ENCODE measurements at regions not wholly inside any gene's neighbourhood (a gene's known extent, or its start where the extent isn't known, plus 50 kb on each side); places are given as distances from the start of the nearest gene placed in this dataset.

DNA sequence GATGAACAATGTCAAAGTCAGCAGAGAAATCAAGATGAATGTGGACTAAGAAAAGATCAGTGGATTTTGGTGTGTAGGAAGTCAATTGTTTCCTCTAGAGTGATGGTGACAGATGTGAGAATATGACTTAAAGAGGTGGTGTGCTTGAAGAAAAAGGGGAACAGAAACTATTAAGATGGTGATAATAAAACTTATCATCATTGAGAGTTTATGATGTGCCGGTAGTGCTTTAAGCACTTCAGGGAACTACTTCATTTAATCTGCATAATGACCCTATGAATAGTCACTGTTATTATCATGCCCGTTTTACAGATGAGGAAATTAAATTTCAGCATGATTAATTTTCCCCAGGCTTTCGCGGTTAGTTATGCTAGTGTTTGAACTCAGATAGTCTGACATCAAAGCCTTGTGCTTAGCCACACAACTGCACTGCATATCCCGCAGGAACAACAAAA, 246.9 kb upstream of the LRRC7 start:
- no peaks in the 10 kb centered on the region for H3K27me3 Mint-ChIP-seq
- peaks cover under 1% of the 10 kb centered on the region for H3K9me3 Mint-ChIP-seq
- DNase-seq: no peak
- no peaks in the 10 kb centered on the region for H3K36me3 Mint-ChIP-seq (ENCODE audit: low read depth)
- no peaks in the 10 kb centered on the region for H3K4me1 Mint-ChIP-seq
- no peak overlapping the region for H3K27ac Mint-ChIP-seq
- ChIA-PET POLR2A (no interaction called here), CTCF (no interaction called here)
- no peak overlapping the region for H3K4me3 Mint-ChIP-seq

GRCh38 chr1:69321311-69321710, 246.4 kb upstream of the LRRC7 start:
- Mint-ChIP-seq H3K27me3 (no peaks in the 10 kb centered on the region), H3K4me3 (no peak overlapping the region), H3K4me1 (no peaks in the 10 kb centered on the region), H3K9me3 (no peaks in the 10 kb centered on the region), H3K36me3 (ENCODE audit: low read depth) (no peaks in the 10 kb centered on the region), H3K27ac (no peak overlapping the region)
- no peak for DNase-seq
- CTCF ChIA-PET: no interaction called here
- POLR2A ChIA-PET: no interaction called here

GRCh38 chr1:69328186-69328585, 239.5 kb upstream of the LRRC7 start:
- no peaks in the 10 kb centered on the region for H3K36me3 Mint-ChIP-seq (ENCODE audit: low read depth)
- CTCF ChIA-PET: no interaction called here
- no peak for DNase-seq
- POLR2A ChIA-PET: no interaction called here
- peaks cover 7% of the 10 kb centered on the region for H3K9me3 Mint-ChIP-seq
- no peak overlapping the region for H3K4me3 Mint-ChIP-seq
- H3K27me3 Mint-ChIP-seq: no peaks in the 10 kb centered on the region
- H3K27ac Mint-ChIP-seq: no peak overlapping the region
- no peaks in the 10 kb centered on the region for H3K4me1 Mint-ChIP-seq

DNA sequence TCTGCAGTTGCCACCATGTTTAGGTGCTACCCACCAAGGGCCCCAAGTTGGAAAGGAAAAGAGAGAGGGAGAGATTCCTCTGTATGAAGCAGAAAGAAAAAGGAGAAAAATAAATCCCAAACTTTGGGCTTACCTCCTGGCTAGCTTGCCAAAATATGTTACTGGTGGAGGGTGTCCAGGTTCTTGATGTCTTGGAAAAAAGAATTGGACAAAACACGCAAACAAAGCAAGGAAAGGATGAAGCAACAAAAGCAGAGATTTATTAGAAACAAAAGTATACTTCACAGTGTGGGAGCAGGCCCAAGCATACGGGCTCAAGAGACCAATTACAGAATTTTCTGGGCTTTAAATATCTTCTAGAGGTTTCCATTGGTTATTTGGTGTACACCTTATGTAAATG, 204.5 kb upstream of the LRRC7 start:
- Mint-ChIP-seq H3K4me3 (no peak overlapping the region), H3K27me3 (no peaks in the 10 kb centered on the region), H3K27ac (no peak overlapping the region), H3K36me3 (ENCODE audit: low read depth) (no peaks in the 10 kb centered on the region), H3K9me3 (peaks cover 3% of the 10 kb centered on the region), H3K4me1 (no peaks in the 10 kb centered on the region)
- ChIA-PET CTCF (no interaction called here), POLR2A (no interaction called here)
- DNase-seq: no peak

GRCh38 chr1:69373520-69373919, 194.2 kb upstream of the LRRC7 start:
- H3K27ac Mint-ChIP-seq: no peak overlapping the region
- no peak overlapping the region for H3K4me3 Mint-ChIP-seq
- no peaks in the 10 kb centered on the region for H3K36me3 Mint-ChIP-seq (ENCODE audit: low read depth)
- ChIA-PET CTCF (no interaction called here), POLR2A (no interaction called here)
- H3K9me3 Mint-ChIP-seq: peaks cover 10% of the 10 kb centered on the region
- no peaks in the 10 kb centered on the region for H3K27me3 Mint-ChIP-seq
- no peak for DNase-seq
- no peaks in the 10 kb centered on the region for H3K4me1 Mint-ChIP-seq

DNA sequence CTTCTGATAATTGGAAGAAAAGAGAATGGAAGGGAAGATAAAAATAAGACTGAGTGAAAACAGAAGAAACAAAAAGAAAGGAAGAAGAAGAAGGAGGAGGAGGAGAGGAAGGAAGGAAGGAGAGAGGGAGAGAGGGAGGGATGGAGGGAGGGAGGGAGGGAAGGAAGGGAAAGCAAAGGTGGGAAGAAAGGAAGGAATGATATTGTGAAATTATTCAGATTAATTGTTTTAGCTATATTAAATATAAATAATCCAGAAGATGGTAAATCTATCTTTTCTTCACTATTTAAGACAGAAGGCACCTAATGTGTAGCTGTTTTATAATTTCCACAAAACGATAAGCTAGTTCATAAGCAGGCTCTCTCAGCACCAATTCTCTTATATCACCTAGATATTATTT, 191.3 kb upstream of the LRRC7 start:
- Mint-ChIP-seq H3K4me1 (no peaks in the 10 kb centered on the region), H3K36me3 (ENCODE audit: low read depth) (no peaks in the 10 kb centered on the region), H3K27ac (no peak overlapping the region), H3K4me3 (no peak overlapping the region), H3K27me3 (no peaks in the 10 kb centered on the region), H3K9me3 (peaks cover 10% of the 10 kb centered on the region)
- POLR2A ChIA-PET: no interaction called here
- CTCF ChIA-PET: no interaction called here
- no peak for DNase-seq

DNA sequence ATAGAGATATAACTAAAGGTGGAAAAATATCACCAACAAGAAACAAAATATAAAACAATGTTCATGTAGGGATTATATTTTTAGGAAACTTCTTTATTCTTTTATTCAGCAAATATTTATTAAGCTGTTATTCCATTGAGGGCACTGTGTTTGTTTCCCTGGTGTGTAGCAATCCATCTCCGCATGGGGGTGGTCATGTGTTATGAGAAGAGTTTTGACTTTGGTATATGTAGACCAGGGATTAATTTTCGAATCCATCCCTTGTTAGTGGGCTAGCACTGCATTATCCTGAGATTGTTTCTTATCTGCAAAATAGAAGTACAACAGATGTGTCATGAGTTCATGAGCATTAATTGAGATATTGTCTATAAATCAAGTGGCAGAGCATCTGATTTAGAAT, 190.2 kb upstream of the LRRC7 start:
- Mint-ChIP-seq H3K4me3 (no peak overlapping the region), H3K9me3 (peaks cover 15% of the 10 kb centered on the region), H3K27me3 (no peaks in the 10 kb centered on the region), H3K36me3 (ENCODE audit: low read depth) (no peaks in the 10 kb centered on the region), H3K27ac (no peak overlapping the region), H3K4me1 (no peaks in the 10 kb centered on the region)
- no peak for DNase-seq
- POLR2A ChIA-PET: no interaction called here
- CTCF ChIA-PET: no interaction called here

GRCh38 chr1:69388044-69388443, 179.7 kb upstream of the LRRC7 start:
- no peaks in the 10 kb centered on the region for H3K36me3 Mint-ChIP-seq (ENCODE audit: low read depth)
- H3K27me3 Mint-ChIP-seq: no peaks in the 10 kb centered on the region
- no peak overlapping the region for H3K4me3 Mint-ChIP-seq
- no peak overlapping the region for H3K27ac Mint-ChIP-seq
- POLR2A ChIA-PET: no interaction called here
- H3K9me3 Mint-ChIP-seq: peaks cover 15% of the 10 kb centered on the region
- CTCF ChIA-PET: no interaction called here
- H3K4me1 Mint-ChIP-seq: no peaks in the 10 kb centered on the region
- DNase-seq: no peak

DNA sequence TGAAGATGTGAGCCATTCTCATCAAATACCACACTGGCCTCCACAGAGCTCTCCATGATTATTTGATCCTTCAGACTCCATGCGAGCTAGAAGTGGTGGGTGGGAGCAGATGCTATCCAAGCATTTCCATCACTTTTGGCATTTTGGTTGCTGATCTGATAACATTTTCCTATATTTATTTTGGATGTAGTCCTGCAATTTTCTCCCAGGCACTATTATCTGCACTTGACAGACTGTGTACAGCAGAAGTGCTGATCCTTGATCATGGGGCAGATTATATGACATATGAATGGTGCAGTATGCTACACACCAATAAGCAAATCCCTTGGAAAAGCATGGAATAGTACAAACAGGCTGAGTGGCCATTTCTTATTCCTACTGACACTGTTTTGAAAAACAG, 167.6 kb upstream of the LRRC7 start:
- Mint-ChIP-seq H3K27ac (no peak overlapping the region), H3K9me3 (no peaks in the 10 kb centered on the region), H3K27me3 (no peaks in the 10 kb centered on the region), H3K36me3 (ENCODE audit: low read depth) (no peaks in the 10 kb centered on the region), H3K4me1 (no peaks in the 10 kb centered on the region), H3K4me3 (no peak overlapping the region)
- POLR2A ChIA-PET: no interaction called here
- DNase-seq: no peak
- CTCF ChIA-PET: no interaction called here

GRCh38 chr1:69401879-69402278, 165.8 kb upstream of the LRRC7 start:
- H3K4me3 Mint-ChIP-seq: no peak overlapping the region
- no peak for DNase-seq
- CTCF ChIA-PET: no interaction called here
- no peak overlapping the region for H3K27ac Mint-ChIP-seq
- POLR2A ChIA-PET: no interaction called here
- no peaks in the 10 kb centered on the region for H3K36me3 Mint-ChIP-seq (ENCODE audit: low read depth)
- no peaks in the 10 kb centered on the region for H3K9me3 Mint-ChIP-seq
- no peaks in the 10 kb centered on the region for H3K4me1 Mint-ChIP-seq
- H3K27me3 Mint-ChIP-seq: no peaks in the 10 kb centered on the region

DNA sequence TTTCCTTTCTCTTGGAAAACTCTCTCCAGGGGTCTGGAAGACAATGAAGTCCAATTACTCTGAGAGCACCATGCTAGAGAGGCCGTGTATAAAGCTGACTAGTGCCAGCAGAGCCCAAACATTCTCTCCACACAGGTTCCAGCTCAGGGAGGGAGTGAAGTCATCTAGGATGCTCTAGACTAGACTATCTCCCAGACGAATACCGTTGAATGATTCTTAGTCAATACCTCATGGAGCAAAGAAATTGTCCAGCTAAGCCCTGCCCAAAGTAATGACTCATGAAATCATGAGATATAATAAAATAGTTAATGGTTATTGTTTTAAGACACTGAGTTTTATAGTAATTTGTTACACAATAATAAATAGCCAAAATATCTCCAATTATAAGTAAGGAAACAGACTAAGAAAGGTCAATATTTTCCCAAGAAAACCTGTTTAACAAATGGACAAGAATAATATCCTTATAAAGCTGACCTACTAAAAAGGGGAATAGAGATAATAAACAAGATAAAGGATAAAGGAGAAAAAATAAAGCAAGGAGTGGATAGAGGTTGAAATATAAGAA, 163.9 kb upstream of the LRRC7 start:
- Mint-ChIP-seq H3K36me3 (ENCODE audit: low read depth) (no peaks in the 10 kb centered on the region), H3K27me3 (no peaks in the 10 kb centered on the region), H3K27ac (no peak overlapping the region), H3K9me3 (no peaks in the 10 kb centered on the region), H3K4me3 (no peak overlapping the region), H3K4me1 (no peaks in the 10 kb centered on the region)
- ChIA-PET CTCF (no interaction called here), POLR2A (no interaction called here)
- no peak for DNase-seq

DNA sequence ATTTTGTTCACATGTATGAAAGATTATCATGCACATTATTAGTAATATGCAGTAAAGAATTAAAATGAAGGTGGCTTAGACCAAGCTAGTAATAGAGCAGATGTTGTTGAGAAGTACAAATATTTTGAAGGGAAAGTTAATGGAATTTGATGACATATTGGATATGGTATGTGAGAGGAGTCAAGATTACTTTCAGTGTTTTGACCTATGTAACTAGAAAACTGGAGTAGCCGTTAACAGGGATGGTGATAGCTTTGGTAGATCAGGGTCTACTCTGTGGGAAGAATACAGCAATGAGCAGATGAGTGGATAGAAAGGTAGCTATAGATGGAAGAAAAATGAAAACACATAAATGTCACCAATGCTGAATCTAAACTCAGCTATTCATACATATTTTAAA, 163.2 kb upstream of the LRRC7 start:
- DNase-seq: no peak
- ChIA-PET CTCF (no interaction called here), POLR2A (no interaction called here)
- Mint-ChIP-seq H3K27ac (no peak overlapping the region), H3K36me3 (ENCODE audit: low read depth) (no peaks in the 10 kb centered on the region), H3K27me3 (no peaks in the 10 kb centered on the region), H3K9me3 (no peaks in the 10 kb centered on the region), H3K4me1 (no peaks in the 10 kb centered on the region), H3K4me3 (no peak overlapping the region)

DNA sequence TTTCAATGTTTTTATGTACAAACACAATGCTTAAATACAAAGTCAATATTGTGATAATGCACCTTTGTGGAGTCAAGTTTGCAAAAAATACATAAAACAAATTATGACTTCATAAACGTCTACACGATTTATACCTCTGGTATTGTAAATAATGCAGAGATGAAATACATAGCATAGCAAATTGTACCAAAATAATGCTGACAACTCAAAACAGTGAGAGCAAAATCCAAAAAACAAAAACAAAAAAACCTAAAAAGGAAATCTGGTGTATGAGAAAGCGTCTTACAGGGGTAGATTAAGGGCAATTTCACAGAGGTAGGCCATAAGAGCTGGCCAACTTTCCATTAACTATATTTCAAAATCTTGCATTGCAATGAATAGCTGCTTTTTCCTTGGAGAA, 161.5 kb upstream of the LRRC7 start:
- H3K36me3 Mint-ChIP-seq (ENCODE audit: low read depth): no peaks in the 10 kb centered on the region
- no peaks in the 10 kb centered on the region for H3K27me3 Mint-ChIP-seq
- H3K27ac Mint-ChIP-seq: no peak overlapping the region
- ChIA-PET CTCF (no interaction called here), POLR2A (no interaction called here)
- H3K4me3 Mint-ChIP-seq: no peak overlapping the region
- H3K9me3 Mint-ChIP-seq: peaks cover under 1% of the 10 kb centered on the region
- no peaks in the 10 kb centered on the region for H3K4me1 Mint-ChIP-seq
- no peak for DNase-seq

GRCh38 chr1:69409731-69410456, 157.8 kb upstream of the LRRC7 start:
- Mint-ChIP-seq H3K27ac (no peak overlapping the region), H3K4me1 (no peaks in the 10 kb centered on the region), H3K36me3 (ENCODE audit: low read depth) (no peaks in the 10 kb centered on the region), H3K9me3 (peaks cover 3% of the 10 kb centered on the region), H3K4me3 (no peak overlapping the region), H3K27me3 (no peaks in the 10 kb centered on the region)
- no peak for DNase-seq
- ChIA-PET CTCF (no interaction called here), POLR2A (no interaction called here)

Measured in activated CD4-positive, alpha-beta memory T cell treated with anti-CD3 and anti-CD28 coated beads, Interleukin-2, amount 10 ng/mL, durations not matched to agents 7 days and 5 days (primary cell).